HepG2 (cell line): ENCODE measurements at regions not wholly inside any gene's neighbourhood (a gene's known extent, or its start where the extent isn't known, plus 50 kb on each side); places are given as distances from the start of the nearest gene placed in this dataset.

Source experiments
- ATAC-seq: fragments of 200-7000 bp; cut with Tn5 transposase; 3 replicates; pipeline ENCODE4 v1.9.1; 2020; ENCODE audit warnings: mild to moderate bottlenecking, moderate library complexity
- BruUV-seq: library from RNA; stranded (reverse); fragments of 400-500 nt; replicated peaks from 2 replicates; lab custom pipeline; 2021; lab: Mats Ljungman, UMichigan
- CTCF ChIA-PET: fragments of 300-600 bp; formaldehyde crosslinking; extraction: SDS; loops from one replicate; lab custom pipeline; 2021; ENCODE audit warnings: low total read pairs, inconsistent platforms, low intra/inter-chr PET ratio; lab: Yijun Ruan, JAX
- POLR2A ChIA-PET: fragments of 350-600 bp; sonication (Branson Sonifier 250); formaldehyde crosslinking; loops from one replicate; lab custom pipeline; 2020; ENCODE audit warnings: antibody characterized with exemption, inconsistent platforms; lab: Yijun Ruan, JAX
- DNase-seq: peaks from one replicate; pipeline ENCODE4 v3.0.0-alpha.2; 2015; ENCODE audit warnings: low spot score
- FAIRE-seq: peaks from 3 replicates; lab custom pipeline; 2011; peaks lifted over from hg19 to GRCh38; lab: Jason Lieb, UNC
- H2AFZ ChIP-seq: one replicate; pipeline ENCODE4 v1.6.1; 2011; ENCODE audit warnings: low read length, inconsistent platforms
- H3K27ac ChIP-seq: fragments of 300-600 bp; 3 replicates; pipeline ENCODE4 v1.8.0; 2011; ENCODE audit warnings: mixed run types, mild to moderate bottlenecking, mixed read lengths, low read length, inconsistent platforms; ENCODE audit not compliant: insufficient read depth; ENCODE audit errors: extremely low read length
- H3K27me3 ChIP-seq, 2 experiments: fragments of 200-600 bp in 1 of 2; 2 replicates in 1 of 2; 3 replicates in 1 of 2; pipeline versions ENCODE4 v1.6.0 to v1.8.0; 2011; ENCODE audit warnings: low read length in 2 of 2, mild to moderate bottlenecking in 2 of 2, moderate library complexity in 2 of 2, inconsistent platforms in 1 of 2; ENCODE audit not compliant: insufficient read depth in 2 of 2, control insufficient read depth in 1 of 2
- H3K36me3 ChIP-seq, 2 experiments: fragments of 200-600 bp in 1 of 2; replicated peaks in 1 of 2; 2 replicates in 1 of 2; 3 replicates in 1 of 2; pipeline versions ENCODE4 v1.5.1 to v1.8.0; 2011; ENCODE audit warnings: low read length in 2 of 2, inconsistent platforms in 1 of 2; ENCODE audit not compliant: insufficient read depth in 2 of 2, control insufficient read depth in 1 of 2
- H3K4me1 ChIP-seq: 2 replicates; pipeline ENCODE4 v1.5.1; 2012; ENCODE audit warnings: low read length, inconsistent platforms; ENCODE audit not compliant: insufficient read depth
- H3K4me2 ChIP-seq: 2 replicates; pipeline ENCODE4 v1.6.0; 2011; ENCODE audit warnings: low read depth, low read length, inconsistent platforms
- H3K4me3 ChIP-seq, 3 experiments: fragments of 200-600 bp in 1 of 3; sonication (generic), shearing (Covaris generic) in 1 of 3; replicated peaks in 1 of 3; 2 replicates each; pipeline ENCODE4 v1.5.1; 2011 to 2016; ENCODE audit warnings: low read length in 3 of 3, inconsistent platforms in 2 of 3, low read depth in 2 of 3, mild to moderate bottlenecking in 2 of 3, control low read depth in 1 of 3, mixed read lengths in 1 of 3; ENCODE audit not compliant: insufficient read depth in 1 of 3
- H3K79me2 ChIP-seq: one replicate; pipeline ENCODE4 v1.6.1; 2011; ENCODE audit warnings: low read length, inconsistent platforms; ENCODE audit not compliant: insufficient read depth
- H3K9ac ChIP-seq: 2 replicates; pipeline ENCODE4 v1.6.0; 2011; ENCODE audit warnings: mild to moderate bottlenecking, low read depth, low read length, inconsistent platforms; ENCODE audit not compliant: insufficient read depth
- H3K9me3 ChIP-seq: 2 replicates; pipeline ENCODE4 v1.5.1; 2012; ENCODE audit warnings: mild to moderate bottlenecking, low read length
- H4K20me1 ChIP-seq: 2 replicates; pipeline ENCODE4 v1.6.0; 2011; ENCODE audit warnings: inconsistent platforms, mild to moderate bottlenecking, low read length, moderate library complexity; ENCODE audit not compliant: insufficient read depth
- ARNTL ChIP-seq: sonication (generic); formaldehyde crosslinking; IDR thresholded peaks from 2 replicates; pipeline ENCODE4 v1.4.0; 2020; ENCODE audit warnings: mild to moderate bottlenecking, missing genetic modification reagents
- CHCHD3 ChIP-seq: sonication (generic); formaldehyde crosslinking; IDR thresholded peaks from 2 replicates; pipeline ENCODE4 v1.8.0; 2022; ENCODE audit warnings: mild to moderate bottlenecking, missing genetic modification reagents, moderate library complexity
- HNRNPUL1 ChIP-seq: fragments of 200-400 bp; formaldehyde crosslinking; IDR thresholded peaks from 2 replicates; pipeline ENCODE4 v1.6.1; 2017; ENCODE audit warnings: low read depth, mild to moderate bottlenecking, low read length, moderate library complexity
- IRF2 ChIP-seq: IDR thresholded peaks from 2 replicates; pipeline ENCODE4 v1.6.1; 2018; ENCODE audit warnings: missing genetic modification reagents, missing compliant biosample characterization
- KLF15 ChIP-seq: sonication (generic); formaldehyde crosslinking; IDR thresholded peaks from 2 replicates; pipeline ENCODE4 v1.8.1; 2023; ENCODE audit warnings: borderline replicate concordance, mild to moderate bottlenecking, inconsistent platforms, missing genetic modification reagents, mixed read lengths
- MEIS2 ChIP-seq: sonication (generic); formaldehyde crosslinking; IDR thresholded peaks from 2 replicates; pipeline ENCODE4 v1.9.0; 2021; ENCODE audit warnings: mild to moderate bottlenecking, missing genetic modification reagents
- NFKB2 ChIP-seq: sonication (generic); formaldehyde crosslinking; IDR thresholded peaks from 2 replicates; pipeline ENCODE4 v1.4.0; 2020; ENCODE audit warnings: missing genetic modification reagents, borderline replicate concordance
- NR2F1 ChIP-seq, 2 experiments: fragments of 450-650 bp in 1 of 2; formaldehyde crosslinking in 1 of 2; IDR thresholded peaks; 2 replicates each; pipeline versions ENCODE4 v1.5.0 to v1.6.1; 2016 to 2020; ENCODE audit warnings: mild to moderate bottlenecking in 1 of 2, missing compliant biosample characterization in 1 of 2, missing genetic modification reagents in 1 of 2, moderate library complexity in 1 of 2
- SIN3B ChIP-seq: fragments of 150-350 bp; IDR thresholded peaks from 2 replicates; pipeline ENCODE4 v1.6.1; 2014; ENCODE audit warnings: low read length
- ZNF850 ChIP-seq: sonication (generic); formaldehyde crosslinking; conservative IDR thresholded peaks from 2 replicates; pipeline ENCODE4 v1.9.0; 2021; ENCODE audit warnings: mild to moderate bottlenecking, missing genetic modification reagents
- WGBS: methylation state at CpG from one replicate; pipeline ENCODE4 v1.1.6; 2017; ENCODE audit warnings: low lambda C conversion rate; 5-methylcytosine and 5-hydroxymethylcytosine counted together
- in situ Hi-C: cut with HindIII; loops from 2 replicates; pipeline ENCODE4 v1.10.0; 2017; ENCODE audit warnings: low pct_unique_long_range_greater_than_20kb; ENCODE audit not compliant: extremely low pct_ligation_motif_present
- intact Hi-C: fragments of 100-400 bp; cut with micrococcal nuclease; formaldehyde crosslinking; loops from one replicate; pipeline ENCODE4 v1.10.0; 2022; ENCODE audit not compliant: unreplicated experiment
- TF ChIP-seq, protein P1 (sequence below), 2 experiments: sonication (generic) in 1 of 2; formaldehyde crosslinking in 1 of 2; IDR thresholded peaks; 2 replicates each; pipeline versions ENCODE4 v1.4.0 to v1.6.1; 2018 to 2020; ENCODE audit warnings: missing genetic modification reagents in 2 of 2, borderline replicate concordance in 1 of 2, low read depth in 1 of 2, mild to moderate bottlenecking in 1 of 2, missing biosample characterization in 1 of 2
- TF ChIP-seq, protein P2 (sequence below): sonication (generic); formaldehyde crosslinking; IDR thresholded peaks from 2 replicates; pipeline ENCODE4 v1.4.0; 2020; ENCODE audit warnings: missing genetic modification reagents, borderline replicate concordance

DNA sequence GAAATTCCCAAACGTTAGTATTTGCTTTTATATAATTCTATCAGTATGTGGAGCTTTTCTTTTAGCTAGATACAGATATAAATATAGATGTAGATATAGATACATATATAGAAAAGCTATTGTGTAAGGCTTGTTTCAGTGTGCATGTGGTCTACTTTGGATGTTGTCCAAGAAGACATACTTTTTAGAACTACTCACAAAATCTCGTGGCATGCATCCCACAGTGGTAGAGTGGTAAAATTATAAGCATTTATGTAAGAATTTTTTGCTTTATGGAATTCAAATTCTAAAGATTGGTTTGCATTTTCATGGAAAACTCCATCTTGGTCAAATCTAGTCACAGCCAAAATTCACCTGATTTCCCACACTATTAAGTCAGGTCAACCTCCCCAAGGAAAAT, 880.4 kb downstream of the EFNB2 start:
- BruUV-seq = no TSS peak
- TF ChIP-seq ARNTL (CRISPR knock-in tag) = no peak
- TF ChIP-seq CHCHD3 (CRISPR knock-in tag) = no peak
- Histone ChIP-seq H3K27ac (no peak overlapping the region), H3K9ac (no peak overlapping the region), H4K20me1 (no peaks in the 10 kb centered on the region), H3K4me3 (no peak overlapping the region), H3K79me2 (no peaks in the 10 kb centered on the region), H3K4me1 (no peaks in the 10 kb centered on the region), H3K36me3 (no peaks in the 10 kb centered on the region), H3K9me3 (peaks cover 50% of the 10 kb centered on the region), H3K27me3 (no peaks in the 10 kb centered on the region), H3K4me2 (no peak overlapping the region), H2AFZ (no peak overlapping the region)
- CTCF ChIA-PET = no interaction called here
- intact Hi-C loops = no loop called here
- POLR2A ChIA-PET = no interaction called here
- ATAC-seq (no peak), FAIRE-seq (no peak), DNase-seq (no peak)
- WGBS = 3% methylated on average over 2 of the region's 2 CpGs
- in situ Hi-C loops = no loop called here

DNA sequence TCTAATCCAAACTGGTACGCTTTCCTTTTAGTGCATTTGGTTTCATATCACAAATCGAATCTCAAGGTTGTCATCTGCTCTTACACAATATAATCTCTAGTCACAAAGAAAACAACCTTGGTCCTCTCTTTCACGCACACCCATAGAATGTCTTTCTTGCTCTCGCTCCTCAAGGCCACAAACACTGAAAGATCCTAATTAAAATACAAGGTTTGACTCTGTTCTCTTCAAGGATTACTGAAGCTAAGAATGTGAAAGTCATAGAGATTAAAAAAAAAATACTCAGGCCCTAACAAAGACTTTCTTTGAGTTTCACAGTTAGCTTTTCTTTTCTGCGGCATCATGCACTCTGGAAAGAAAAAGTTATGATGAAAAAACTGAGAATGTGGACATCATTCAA, 891.5 kb downstream of the EFNB2 start:
- H3K9me3 ChIP-seq = peaks cover 77% of the 10 kb centered on the region
- TF ChIP-seq NFKB2 (CRISPR knock-in tag) (no peak), SIN3B (no peak), MEIS2 (CRISPR knock-in tag) (no peak), KLF15 (CRISPR knock-in tag) (no peak), NR2F1 (CRISPR knock-in tag; IDR thresholded peaks at IDR 0.05) (no peak), HNRNPUL1 (no peak), ZNF850 (no peak), IRF2 (CRISPR knock-in tag) (no peak)
- TF ChIP-seq, protein P1, sequence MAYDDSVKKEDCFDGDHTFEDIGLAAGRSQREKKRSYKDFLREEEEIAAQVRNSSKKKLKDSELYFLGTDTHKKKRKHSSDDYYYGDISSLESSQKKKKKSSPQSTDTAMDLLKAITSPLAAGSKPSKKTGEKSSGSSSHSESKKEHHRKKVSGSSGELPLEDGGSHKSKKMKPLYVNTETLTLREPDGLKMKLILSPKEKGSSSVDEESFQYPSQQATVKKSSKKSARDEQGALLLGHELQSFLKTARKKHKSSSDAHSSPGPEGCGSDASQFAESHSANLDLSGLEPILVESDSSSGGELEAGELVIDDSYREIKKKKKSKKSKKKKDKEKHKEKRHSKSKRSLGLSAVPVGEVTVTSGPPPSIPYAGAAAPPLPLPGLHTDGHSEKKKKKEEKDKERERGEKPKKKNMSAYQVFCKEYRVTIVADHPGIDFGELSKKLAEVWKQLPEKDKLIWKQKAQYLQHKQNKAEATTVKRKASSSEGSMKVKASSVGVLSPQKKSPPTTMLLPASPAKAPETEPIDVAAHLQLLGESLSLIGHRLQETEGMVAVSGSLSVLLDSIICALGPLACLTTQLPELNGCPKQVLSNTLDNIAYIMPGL (CRISPR knock-in tag; IDR thresholded peaks at IDR 0.05; ENCODE audit: borderline replicate concordance in 1 of 2, low read depth in 1 of 2) = no peak
- TF ChIP-seq, protein P2, sequence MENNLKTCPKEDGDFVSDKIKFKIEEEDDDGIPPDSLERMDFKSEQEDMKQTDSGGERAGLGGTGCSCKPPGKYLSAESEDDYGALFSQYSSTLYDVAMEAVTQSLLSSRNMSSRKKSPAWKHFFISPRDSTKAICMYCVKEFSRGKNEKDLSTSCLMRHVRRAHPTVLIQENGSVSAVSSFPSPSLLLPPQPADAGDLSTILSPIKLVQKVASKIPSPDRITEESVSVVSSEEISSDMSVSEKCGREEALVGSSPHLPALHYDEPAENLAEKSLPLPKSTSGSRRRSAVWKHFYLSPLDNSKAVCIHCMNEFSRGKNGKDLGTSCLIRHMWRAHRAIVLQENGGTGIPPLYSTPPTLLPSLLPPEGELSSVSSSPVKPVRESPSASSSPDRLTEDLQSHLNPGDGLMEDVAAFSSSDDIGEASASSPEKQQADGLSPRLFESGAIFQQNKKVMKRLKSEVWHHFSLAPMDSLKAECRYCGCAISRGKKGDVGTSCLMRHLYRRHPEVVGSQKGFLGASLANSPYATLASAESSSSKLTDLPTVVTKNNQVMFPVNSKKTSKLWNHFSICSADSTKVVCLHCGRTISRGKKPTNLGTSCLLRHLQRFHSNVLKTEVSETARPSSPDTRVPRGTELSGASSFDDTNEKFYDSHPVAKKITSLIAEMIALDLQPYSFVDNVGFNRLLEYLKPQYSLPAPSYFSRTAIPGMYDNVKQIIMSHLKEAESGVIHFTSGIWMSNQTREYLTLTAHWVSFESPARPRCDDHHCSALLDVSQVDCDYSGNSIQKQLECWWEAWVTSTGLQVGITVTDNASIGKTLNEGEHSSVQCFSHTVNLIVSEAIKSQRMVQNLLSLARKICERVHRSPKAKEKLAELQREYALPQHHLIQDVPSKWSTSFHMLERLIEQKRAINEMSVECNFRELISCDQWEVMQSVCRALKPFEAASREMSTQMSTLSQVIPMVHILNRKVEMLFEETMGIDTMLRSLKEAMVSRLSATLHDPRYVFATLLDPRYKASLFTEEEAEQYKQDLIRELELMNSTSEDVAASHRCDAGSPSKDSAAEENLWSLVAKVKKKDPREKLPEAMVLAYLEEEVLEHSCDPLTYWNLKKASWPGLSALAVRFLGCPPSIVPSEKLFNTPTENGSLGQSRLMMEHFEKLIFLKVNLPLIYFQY (CRISPR knock-in tag) = no peak
- FAIRE-seq = no peak
- in situ Hi-C loops (no loop called here), intact Hi-C loops (no loop called here)
- WGBS = 8% methylated on average over 5 of the region's 5 CpGs
- H3K4me3 ChIP-seq = no peak overlapping the region
- H3K27ac ChIP-seq = no peak overlapping the region
- H3K79me2 ChIP-seq = no peaks in the 10 kb centered on the region
- ChIA-PET CTCF (no interaction called here), POLR2A (no interaction called here)
- no peaks in the 10 kb centered on the region for H4K20me1 ChIP-seq
- no peak for DNase-seq
- no TSS peak for BruUV-seq
- no peaks in the 10 kb centered on the region for H3K27me3 ChIP-seq
- no peak overlapping the region for H2AFZ ChIP-seq
- no peak overlapping the region for H3K9ac ChIP-seq
- no peaks in the 10 kb centered on the region for H3K4me1 ChIP-seq
- no peak for ATAC-seq
- no peaks in the 10 kb centered on the region for H3K36me3 ChIP-seq
- no peak overlapping the region for H3K4me2 ChIP-seq
